ENCODE measurements at regions not wholly inside any gene's neighbourhood (a gene's known extent, or its start where the extent isn't known, plus 50 kb on each side); places are given as distances from the start of the nearest gene placed in this dataset.

GRCh38 chr1:80424249-80424648 is 1376.5 kb upstream of the ADGRL2 start:
- no peak for DNase-seq (ENCODE audit: low read depth in 2 of 2)

GRCh38 chr1:80418134-80418533 is 1382.6 kb upstream of the ADGRL2 start:
- no peak for DNase-seq (ENCODE audit: low read depth in 2 of 2)

- no peak for DNase-seq (ENCODE audit: low read depth in 2 of 2)
Measured at GRCh38 chr1:80417671-80418070, 1383.1 kb upstream of the ADGRL2 start.

- DNase-seq (ENCODE audit: low read depth in 2 of 2), result no peak
Measured at GRCh38 chr1:80413969-80414368, 1386.8 kb upstream of the ADGRL2 start.

GRCh38 chr1:80410233-80410632 is 1390.5 kb upstream of the ADGRL2 start:
- DNase-seq (ENCODE audit: low read depth in 2 of 2), result no peak

GRCh38 chr1:80403471-80403893 is 1397.0 kb upstream of the ADGRL4 start:
- DNase-seq (ENCODE audit: low read depth in 2 of 2), result no peak

- DNase-seq (ENCODE audit: low read depth in 2 of 2), result no peak
Measured at GRCh38 chr1:80402625-80403024, 1396.1 kb upstream of the ADGRL4 start.

- no peak for DNase-seq (ENCODE audit: low read depth in 2 of 2)
Measured at GRCh38 chr1:80401757-80402156, 1395.2 kb upstream of the ADGRL4 start.

GRCh38 chr1:80392529-80392928 is 1386.0 kb upstream of the ADGRL4 start:
- no peak for DNase-seq (ENCODE audit: low read depth in 2 of 2)

GRCh38 chr1:80385650-80386049 is 1379.1 kb upstream of the ADGRL4 start:
- DNase-seq (ENCODE audit: low read depth in 2 of 2), result no peak

- no peak for DNase-seq (ENCODE audit: low read depth in 2 of 2)
Measured at GRCh38 chr1:80384959-80385358, 1378.4 kb upstream of the ADGRL4 start.

- DNase-seq (ENCODE audit: low read depth in 2 of 2), result no peak
Measured at GRCh38 chr1:80384083-80384830, 1377.7 kb upstream of the ADGRL4 start.

GRCh38 chr1:80375662-80376061 is 1369.1 kb upstream of the ADGRL4 start:
- DNase-seq (ENCODE audit: low read depth in 2 of 2), result no peak

- no peak for DNase-seq (ENCODE audit: low read depth in 2 of 2)
Measured at GRCh38 chr1:80375109-80375508, 1368.6 kb upstream of the ADGRL4 start.

GRCh38 chr1:80369780-80370179 is 1363.2 kb upstream of the ADGRL4 start:
- DNase-seq (ENCODE audit: low read depth in 2 of 2), result no peak

GRCh38 chr1:80367058-80367457 is 1360.5 kb upstream of the ADGRL4 start:
- no peak for DNase-seq (ENCODE audit: low read depth in 2 of 2)

GRCh38 chr1:80365359-80366021 is 1359.0 kb upstream of the ADGRL4 start:
- no peak for DNase-seq (ENCODE audit: low read depth in 2 of 2)

- no peak for DNase-seq (ENCODE audit: low read depth in 2 of 2)
Measured at GRCh38 chr1:80363689-80364475, 1357.4 kb upstream of the ADGRL4 start.

GRCh38 chr1:80359666-80360065 is 1353.1 kb upstream of the ADGRL4 start:
- no peak for DNase-seq (ENCODE audit: low read depth in 2 of 2)

- DNase-seq (ENCODE audit: low read depth in 2 of 2), result no peak
Measured at GRCh38 chr1:80349218-80349617, 1342.7 kb upstream of the ADGRL4 start.

- DNase-seq (ENCODE audit: low read depth in 2 of 2), result no peak
Measured at GRCh38 chr1:80341021-80341420, 1334.5 kb upstream of the ADGRL4 start.

- no peak for DNase-seq (ENCODE audit: low read depth in 2 of 2)
Measured at GRCh38 chr1:80318108-80318507, 1311.6 kb upstream of the ADGRL4 start.

All from stimulated activated CD4-positive, alpha-beta T cell treated with anti-CD3 and anti-CD28 coated beads, Interleukin-12 subunit alpha, Interleukin-12 subunit beta, amount 100 ng/mL, for 24 hours (primary cell).